Fibroblast of lung (primary cell): ENCODE measurements at regions not wholly inside any gene's neighbourhood (a gene's known extent, or its start where the extent isn't known, plus 50 kb on each side); places are given as distances from the start of the nearest gene placed in this dataset.
"Not testable (repeated sequence)": the region's sequence is repeated elsewhere in the genome, so short reads cannot be mapped to it uniquely, and the experiment has no call there.

Experiments used
- DNase-seq, 2 donors: peaks; one replicate each; pipeline versions ENCODE4 v3.0.0 to v3.0.0-alpha.2; 2010; ENCODE audit warnings: low read depth in 2 of 2
- H2AFZ ChIP-seq: 2 replicates; pipeline ENCODE4 v1.5.1; 2012; ENCODE audit warnings: low read length, control low read depth, inconsistent platforms
- H3K27ac ChIP-seq: 2 replicates; pipeline ENCODE4 v1.5.1; 2011; ENCODE audit warnings: low read length, control low read depth; ENCODE audit not compliant: insufficient read depth
- H3K27me3 ChIP-seq: 2 replicates; pipeline ENCODE4 v1.5.1; 2011; ENCODE audit warnings: mild to moderate bottlenecking, low read length; ENCODE audit not compliant: control insufficient read depth, insufficient read depth
- H3K36me3 ChIP-seq: 2 replicates; pipeline ENCODE4 v1.5.1; 2011; ENCODE audit warnings: low read length; ENCODE audit not compliant: control insufficient read depth, insufficient read depth
- H3K4me1 ChIP-seq: 2 replicates; pipeline ENCODE4 v1.5.1; 2011; ENCODE audit warnings: low read length; ENCODE audit not compliant: control insufficient read depth, insufficient read depth; ENCODE audit errors: extremely low read depth
- H3K4me2 ChIP-seq: 2 replicates; pipeline ENCODE4 v1.5.1; 2011; ENCODE audit warnings: low read length, control low read depth; ENCODE audit not compliant: insufficient read depth; ENCODE audit errors: extremely low read depth
- H3K4me3 ChIP-seq, 4 experiments: fragments of 200-600 bp in 1 of 4; sonication (generic) in 1 of 4; replicated peaks in 1 of 4; 2 replicates each; pipeline ENCODE4 v1.5.1; 2011 to 2016; ENCODE audit warnings: low read length in 4 of 4, low read depth in 3 of 4, mild to moderate bottlenecking in 3 of 4, control low read depth in 2 of 4, inconsistent platforms in 1 of 4, mixed read lengths in 1 of 4; ENCODE audit not compliant: insufficient read depth in 1 of 4; ENCODE audit errors: control extremely low read depth in 1 of 4
- H3K79me2 ChIP-seq: 2 replicates; pipeline ENCODE4 v1.5.1; 2012; ENCODE audit warnings: mild to moderate bottlenecking, low read length, inconsistent platforms; ENCODE audit not compliant: control insufficient read depth, insufficient read depth
- H3K9ac ChIP-seq: 2 replicates; pipeline ENCODE4 v1.5.1; 2011; ENCODE audit warnings: mild to moderate bottlenecking, low read length, control low read depth; ENCODE audit not compliant: insufficient read depth
- H3K9me3 ChIP-seq: 2 replicates; pipeline ENCODE4 v1.5.1; 2012; ENCODE audit warnings: low read depth, low read length; ENCODE audit not compliant: control insufficient read depth, insufficient read depth
- H4K20me1 ChIP-seq: 2 replicates; pipeline ENCODE4 v1.5.1; 2011; ENCODE audit warnings: low read length; ENCODE audit not compliant: control insufficient read depth, insufficient read depth; ENCODE audit errors: extremely low read depth
- EZH2 ChIP-seq: IDR thresholded peaks from 2 replicates; pipeline ENCODE4 v1.5.1; 2012; ENCODE audit warnings: low read length, control low read depth, mild to moderate bottlenecking; ENCODE audit errors: missing control alignments
- TF ChIP-seq, protein P1 (sequence below), 2 donors: IDR thresholded peaks in 1 of 2; conservative IDR thresholded peaks in 1 of 2; 1 replicate in 1 of 2; 2 replicates in 1 of 2; pipeline ENCODE4 v1.5.1; 2011 to 2012; ENCODE audit warnings: low read length in 2 of 2, control low read depth in 1 of 2, inconsistent platforms in 1 of 2, low read depth in 1 of 2, mild to moderate bottlenecking in 1 of 2

DNA sequence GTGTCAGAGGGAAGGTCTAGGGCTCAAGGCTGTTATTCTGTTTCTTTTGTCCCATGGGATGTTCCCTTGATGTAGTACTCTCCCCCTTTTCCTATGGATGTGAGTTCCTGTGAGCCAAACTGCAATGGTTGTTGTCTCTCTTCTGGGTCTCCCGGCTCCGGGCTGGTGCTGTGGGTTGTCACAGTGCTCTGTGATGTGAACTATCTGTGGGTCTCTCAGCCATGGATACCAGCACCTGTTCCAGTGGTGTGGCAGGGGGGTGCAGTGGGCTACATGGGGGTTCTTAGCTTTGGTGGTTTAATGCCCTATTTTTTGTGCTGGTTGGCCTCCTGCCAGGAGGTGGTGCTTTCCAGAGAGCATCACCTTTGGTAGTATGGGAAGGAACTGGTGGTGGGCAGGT, 941.1 kb downstream of the KCNA4 start:
- TF ChIP-seq EZH2 = no peak
- TF ChIP-seq, protein P1, sequence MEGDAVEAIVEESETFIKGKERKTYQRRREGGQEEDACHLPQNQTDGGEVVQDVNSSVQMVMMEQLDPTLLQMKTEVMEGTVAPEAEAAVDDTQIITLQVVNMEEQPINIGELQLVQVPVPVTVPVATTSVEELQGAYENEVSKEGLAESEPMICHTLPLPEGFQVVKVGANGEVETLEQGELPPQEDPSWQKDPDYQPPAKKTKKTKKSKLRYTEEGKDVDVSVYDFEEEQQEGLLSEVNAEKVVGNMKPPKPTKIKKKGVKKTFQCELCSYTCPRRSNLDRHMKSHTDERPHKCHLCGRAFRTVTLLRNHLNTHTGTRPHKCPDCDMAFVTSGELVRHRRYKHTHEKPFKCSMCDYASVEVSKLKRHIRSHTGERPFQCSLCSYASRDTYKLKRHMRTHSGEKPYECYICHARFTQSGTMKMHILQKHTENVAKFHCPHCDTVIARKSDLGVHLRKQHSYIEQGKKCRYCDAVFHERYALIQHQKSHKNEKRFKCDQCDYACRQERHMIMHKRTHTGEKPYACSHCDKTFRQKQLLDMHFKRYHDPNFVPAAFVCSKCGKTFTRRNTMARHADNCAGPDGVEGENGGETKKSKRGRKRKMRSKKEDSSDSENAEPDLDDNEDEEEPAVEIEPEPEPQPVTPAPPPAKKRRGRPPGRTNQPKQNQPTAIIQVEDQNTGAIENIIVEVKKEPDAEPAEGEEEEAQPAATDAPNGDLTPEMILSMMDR (conservative IDR thresholded peaks at IDR 0.05 in 1 of 2, IDR thresholded peaks at IDR 0.05 in 1 of 2; ENCODE audit: low read depth in 1 of 2, low read length in 2 of 2) = no peak

DNA sequence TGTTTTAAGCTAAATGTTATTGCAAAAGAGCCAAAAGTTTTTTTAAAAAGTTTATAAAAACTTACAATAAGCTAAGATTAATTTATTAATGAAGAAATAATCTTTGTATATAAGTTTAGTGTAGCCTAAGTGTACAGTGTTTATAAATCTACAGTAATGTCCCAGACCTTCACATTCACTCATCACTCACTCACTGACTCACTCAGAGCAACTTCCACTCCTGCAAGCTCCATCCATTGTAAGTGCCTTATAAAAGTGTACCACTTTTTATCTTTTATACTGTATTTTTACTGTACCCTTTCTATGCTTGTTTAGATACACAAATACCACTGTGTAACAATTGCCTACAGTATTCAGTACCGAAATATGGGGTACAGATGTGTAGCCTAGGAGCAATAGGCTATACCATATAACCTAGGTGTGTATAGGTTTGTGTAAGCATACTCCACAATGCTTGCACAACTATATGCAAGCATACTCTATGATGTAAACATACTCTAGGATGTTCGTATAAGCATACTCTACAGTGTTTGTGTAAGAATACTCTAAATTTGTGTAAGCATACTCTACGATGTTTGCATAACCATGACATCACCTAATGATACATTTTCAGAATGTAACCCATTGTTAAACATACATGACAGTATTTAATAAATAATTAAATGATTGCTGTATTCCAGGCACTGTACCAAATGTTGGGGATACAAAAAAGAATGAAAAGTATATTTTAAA, 953.0 kb downstream of the KCNA4 start:
- H3K36me3 ChIP-seq = no peaks in the 10 kb centered on the region
- peak in 1 of 2 donors; percentile 22 for DNase-seq
- no peak overlapping the region for H3K27ac ChIP-seq
- TF ChIP-seq EZH2 = no peak
- TF ChIP-seq, protein P1 (conservative IDR thresholded peaks at IDR 0.05 in 1 of 2, IDR thresholded peaks at IDR 0.05 in 1 of 2; ENCODE audit: low read depth in 1 of 2, low read length in 2 of 2) = no peak
- H3K9me3 ChIP-seq = no peaks in the 10 kb centered on the region
- no peak overlapping the region for H3K9ac ChIP-seq
- H3K27me3 ChIP-seq = no peaks in the 10 kb centered on the region
- H3K4me2 ChIP-seq = no peak overlapping the region
- no peaks in the 10 kb centered on the region for H3K4me1 ChIP-seq
- no peak overlapping the region for H2AFZ ChIP-seq
- H3K79me2 ChIP-seq = no peaks in the 10 kb centered on the region
- H4K20me1 ChIP-seq = no peaks in the 10 kb centered on the region
- H3K4me3 ChIP-seq = no peak overlapping the region

More for the DNA sequence above, 941.1 kb downstream of the KCNA4 start:
- no peak overlapping the region for H3K27ac ChIP-seq
- H3K4me2 ChIP-seq = no peak overlapping the region
- no peaks in the 10 kb centered on the region for H3K27me3 ChIP-seq
- H3K4me3 ChIP-seq = no peak overlapping the region
- no peak overlapping the region for H2AFZ ChIP-seq
- DNase-seq = no peak
- no peaks in the 10 kb centered on the region for H3K79me2 ChIP-seq
- no peaks in the 10 kb centered on the region for H3K36me3 ChIP-seq
- no peak overlapping the region for H3K9ac ChIP-seq
- H4K20me1 ChIP-seq = no peaks in the 10 kb centered on the region
- no peaks in the 10 kb centered on the region for H3K9me3 ChIP-seq
- no peaks in the 10 kb centered on the region for H3K4me1 ChIP-seq

DNA sequence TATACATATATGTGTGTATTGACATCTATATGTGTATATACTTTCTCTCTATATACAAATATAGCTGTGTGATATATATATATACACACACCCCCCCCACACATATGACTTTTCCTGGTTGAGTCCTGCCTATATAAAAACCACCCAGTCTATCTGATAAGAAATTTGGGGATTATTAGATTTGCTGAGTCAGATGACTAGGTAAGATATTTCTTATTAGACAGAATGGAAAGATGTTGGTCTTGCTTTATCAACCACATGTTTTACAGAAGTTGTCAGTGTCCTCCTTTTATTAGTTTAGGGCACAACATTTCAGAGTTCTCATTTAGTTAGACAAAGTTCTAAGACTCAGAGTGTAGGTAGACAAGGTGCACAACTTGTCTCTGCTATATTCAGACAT, 953.3 kb downstream of the METTL15 start:
- H3K4me2 ChIP-seq = no peak overlapping the region
- H3K4me1 ChIP-seq = no peaks in the 10 kb centered on the region
- no peak overlapping the region for H3K4me3 ChIP-seq
- H2AFZ ChIP-seq = no peak overlapping the region
- TF ChIP-seq, protein P1 (conservative IDR thresholded peaks at IDR 0.05 in 1 of 2, IDR thresholded peaks at IDR 0.05 in 1 of 2; ENCODE audit: low read depth in 1 of 2, low read length in 2 of 2) = no peak
- no peak for TF ChIP-seq EZH2
- no peak overlapping the region for H3K27ac ChIP-seq
- no peak for DNase-seq
- H3K27me3 ChIP-seq = no peaks in the 10 kb centered on the region
- H3K9me3 ChIP-seq = no peaks in the 10 kb centered on the region
- no peaks in the 10 kb centered on the region for H3K36me3 ChIP-seq
- no peaks in the 10 kb centered on the region for H4K20me1 ChIP-seq
- no peaks in the 10 kb centered on the region for H3K79me2 ChIP-seq
- no peak overlapping the region for H3K9ac ChIP-seq

DNA sequence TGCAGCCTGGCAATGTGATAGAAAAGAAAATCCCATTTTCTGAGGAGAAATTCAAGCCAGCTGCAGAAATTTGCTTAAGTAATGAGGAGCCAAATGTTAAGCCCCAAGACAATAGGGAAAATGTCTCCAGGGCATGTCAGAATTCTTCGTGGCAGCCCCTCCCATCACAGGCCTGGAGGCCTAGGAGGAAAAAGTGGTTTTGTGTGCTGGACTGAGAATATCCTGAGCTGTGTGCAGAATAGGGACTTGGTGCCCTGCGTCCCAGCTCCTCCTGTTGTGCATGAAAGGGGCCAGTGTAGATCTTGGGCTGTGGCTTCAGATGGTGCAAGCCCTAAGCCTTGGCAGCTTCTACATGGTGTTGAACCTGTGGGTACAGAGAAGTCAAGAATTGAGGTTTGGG, 948.3 kb downstream of the METTL15 start:
- H3K4me1 ChIP-seq, H3K9ac ChIP-seq, H3K36me3 ChIP-seq, H3K27me3 ChIP-seq, H3K4me2 ChIP-seq, H3K27ac ChIP-seq, H3K79me2 ChIP-seq, H2AFZ ChIP-seq, H3K4me3 ChIP-seq, H3K9me3 ChIP-seq, DNase-seq, H4K20me1 ChIP-seq: not testable (repeated sequence)
